ENCODE measurements at regions not wholly inside any gene's neighbourhood (a gene's known extent, or its start where the extent isn't known, plus 50 kb on each side); places are given as distances from the start of the nearest gene placed in this dataset.
A peak's percentile ranks its signal among the peaks of the same experiment; 100 is the strongest.

DNA sequence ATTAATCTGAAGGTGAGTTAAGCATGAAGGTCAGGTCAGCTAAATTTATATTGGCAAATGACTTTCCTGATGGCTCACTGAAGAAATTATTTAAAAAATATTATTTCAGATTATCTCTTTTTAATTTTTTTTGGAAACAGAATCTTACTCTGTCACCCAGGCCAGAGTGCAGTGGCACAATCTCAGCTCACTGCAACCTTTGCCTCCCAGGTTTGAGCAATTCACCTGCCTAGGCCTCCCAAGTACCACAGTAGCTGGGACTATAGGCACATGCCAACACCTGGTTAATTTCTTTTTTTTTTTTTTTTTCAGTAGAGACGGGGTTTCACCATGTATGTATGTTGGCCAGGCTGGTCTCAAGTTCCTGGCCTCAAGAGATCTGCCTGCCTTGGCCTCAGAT, 976.7 kb downstream of the TTLL7 start:
- FAIRE-seq, result no peak
- no peak for DNase-seq (ENCODE audit: insufficient read length, low spot score)

DNA sequence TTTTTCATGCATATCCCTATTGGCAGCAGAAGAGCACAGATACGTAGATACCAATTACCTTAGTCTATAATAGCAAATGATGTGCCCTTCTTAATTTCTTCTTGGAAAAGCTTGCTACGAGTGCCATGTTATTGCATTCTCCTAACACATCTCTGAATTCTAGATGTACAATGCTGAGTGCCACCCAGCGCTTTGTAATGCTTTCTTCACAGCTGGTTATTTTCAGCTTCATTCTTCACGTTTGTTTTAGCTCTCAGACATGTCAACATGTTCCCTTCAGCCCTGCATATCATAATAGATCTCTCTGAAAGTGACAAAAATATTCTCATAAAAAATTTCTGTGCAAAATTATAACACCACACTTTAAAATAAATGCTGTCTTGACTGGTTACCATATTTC, 981.2 kb downstream of the TTLL7 start:
- FAIRE-seq (no peak), DNase-seq (ENCODE audit: insufficient read length, low spot score) (no peak)

DNA sequence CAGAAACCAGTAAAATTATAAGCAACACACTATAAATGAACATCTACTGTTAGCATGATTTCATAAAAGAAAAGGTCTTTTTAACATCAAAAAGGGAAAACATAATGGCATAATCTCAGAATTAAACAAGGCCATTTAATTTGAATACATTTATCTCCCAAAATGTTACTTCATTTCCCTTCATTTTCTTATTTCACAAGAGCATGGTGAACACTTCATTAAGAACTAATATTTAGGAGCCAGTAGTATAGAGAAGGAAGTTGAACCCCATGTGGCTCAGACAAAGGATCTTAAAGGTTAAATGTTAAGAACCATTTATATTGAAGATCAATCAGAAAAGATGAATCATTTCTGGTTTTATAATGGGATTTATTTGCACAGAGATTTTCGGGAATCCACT, 981.7 kb downstream of the TTLL7 start:
- FAIRE-seq, result no peak
- no peak for DNase-seq (ENCODE audit: insufficient read length, low spot score)

DNA sequence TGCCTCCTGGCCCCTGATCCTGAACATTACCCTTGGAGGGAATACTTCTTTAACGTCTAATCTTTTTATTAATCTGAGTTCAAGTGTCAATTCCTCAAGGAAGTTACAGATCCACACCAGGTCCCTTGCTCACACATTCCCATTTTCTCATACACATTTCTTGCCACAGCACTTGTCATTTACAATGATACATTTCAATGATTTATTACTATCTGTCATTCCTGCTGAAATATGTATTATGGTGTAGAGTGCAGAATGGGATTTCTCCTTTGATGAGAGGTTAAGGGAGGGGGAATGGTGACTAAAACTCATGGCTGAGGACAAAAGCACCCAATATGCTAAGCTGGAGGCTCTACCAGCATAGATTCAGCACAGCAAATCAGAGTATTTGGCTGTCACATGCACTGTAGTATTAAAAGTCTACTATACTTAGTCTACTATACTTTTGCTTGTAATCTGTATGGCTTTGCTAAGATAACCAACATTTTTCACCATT, 982.5 kb downstream of the TTLL7 start:
- no peak for FAIRE-seq
- no peak for DNase-seq (ENCODE audit: insufficient read length, low spot score)

DNA sequence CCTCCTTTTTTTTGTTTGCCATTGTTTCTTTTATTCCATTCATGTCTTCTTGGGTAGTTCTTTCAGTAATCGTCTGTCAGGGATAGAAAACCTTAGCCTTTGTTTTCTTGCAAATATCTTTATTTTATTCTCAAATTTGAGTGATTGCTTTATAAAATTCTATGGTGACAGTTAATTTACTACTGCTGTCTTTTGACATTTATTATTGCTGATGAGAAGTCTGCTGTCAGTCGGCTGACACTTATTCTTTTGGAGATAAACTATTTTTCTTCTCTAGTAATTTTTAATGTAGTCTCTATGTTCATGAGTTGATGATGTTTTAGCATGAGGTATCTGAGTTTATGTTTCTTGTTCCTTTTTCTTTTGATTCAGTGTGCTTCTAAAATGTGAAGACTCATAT, 983.8 kb downstream of the TTLL7 start:
- DNase-seq (ENCODE audit: insufficient read length, low spot score) (no peak), FAIRE-seq (no peak)

DNA sequence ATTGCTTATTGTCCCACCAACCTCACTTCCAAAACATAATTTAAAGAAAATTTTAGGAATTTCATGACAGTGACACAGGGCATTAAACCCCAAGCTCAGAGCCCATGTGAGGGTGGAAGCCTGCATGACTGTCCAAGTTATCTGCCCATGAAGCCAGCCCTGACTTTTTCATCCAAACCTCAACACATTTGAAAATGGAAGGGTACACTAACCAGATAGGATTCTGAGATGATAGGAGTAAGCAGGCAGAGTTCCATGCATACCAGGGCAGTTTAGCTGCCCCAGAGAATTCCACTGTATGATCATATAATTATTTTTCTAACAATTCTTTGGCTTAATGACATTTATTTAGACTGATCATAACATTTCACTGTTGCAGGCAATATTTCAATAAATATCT, 986.0 kb downstream of the TTLL7 start:
- no peak for FAIRE-seq
- DNase-seq (ENCODE audit: insufficient read length, low spot score), result no peak

DNA sequence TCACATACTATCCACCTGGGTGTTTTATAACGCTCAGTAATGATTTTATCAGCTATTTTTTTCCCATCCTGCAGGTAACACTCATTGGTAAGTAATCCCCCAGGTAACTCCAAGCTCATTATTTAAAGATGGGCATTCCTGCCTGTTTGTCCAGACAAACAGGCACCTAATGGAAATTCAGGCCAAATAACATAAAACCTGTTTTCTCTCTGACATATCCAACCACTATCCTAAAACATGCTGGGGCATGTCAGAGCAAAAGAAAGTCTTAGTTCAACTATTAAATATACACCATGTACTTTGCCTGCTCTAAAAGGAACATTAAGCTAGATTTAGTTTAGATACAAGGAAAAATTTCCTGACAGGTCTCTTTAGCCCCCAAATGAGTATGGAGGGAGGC, 987.7 kb downstream of the TTLL7 start:
- DNase-seq (ENCODE audit: insufficient read length, low spot score), result no peak
- no peak for FAIRE-seq

DNA sequence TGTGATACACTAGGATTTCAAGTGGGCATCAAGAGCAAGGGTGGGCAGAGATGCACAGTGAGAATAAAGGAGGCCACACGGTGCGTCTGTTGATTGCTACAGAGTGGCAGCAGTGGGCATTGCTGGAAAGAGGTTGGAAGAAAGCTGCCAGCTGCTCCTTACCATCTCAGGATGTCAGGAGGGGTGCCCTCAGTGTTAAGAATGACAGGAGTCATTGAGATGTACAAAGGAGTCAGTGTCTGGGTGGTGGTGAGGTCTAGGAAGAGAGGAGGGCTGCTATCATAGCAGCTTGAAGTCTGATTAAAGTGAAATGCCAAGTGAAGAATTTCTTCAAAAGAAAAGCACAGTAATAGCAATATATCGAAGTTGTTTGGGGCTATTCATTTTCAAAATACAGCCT, 992.7 kb downstream of the TTLL7 start:
- no peak for DNase-seq (ENCODE audit: insufficient read length, low spot score)
- FAIRE-seq, result no peak

DNA sequence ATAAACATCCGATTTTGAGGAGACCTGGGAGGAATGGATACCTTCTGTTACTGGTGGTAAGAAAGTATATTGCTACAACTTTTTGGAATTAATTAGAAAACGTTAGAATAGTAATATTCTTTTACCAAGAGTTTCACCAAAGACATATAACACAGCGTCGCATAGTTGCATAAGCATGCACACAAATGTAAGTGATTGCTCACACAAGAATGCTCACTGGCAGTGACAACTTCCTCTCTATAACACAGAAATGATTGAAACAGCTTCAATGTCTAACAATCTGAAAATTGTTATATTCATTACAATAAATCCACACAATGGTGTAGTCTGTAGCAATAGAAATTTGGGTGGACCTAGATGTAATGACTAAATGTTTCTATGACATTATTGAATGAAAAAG, 998.6 kb downstream of the TTLL7 start:
- no peak for FAIRE-seq
- no peak for DNase-seq (ENCODE audit: insufficient read length, low spot score)

DNA sequence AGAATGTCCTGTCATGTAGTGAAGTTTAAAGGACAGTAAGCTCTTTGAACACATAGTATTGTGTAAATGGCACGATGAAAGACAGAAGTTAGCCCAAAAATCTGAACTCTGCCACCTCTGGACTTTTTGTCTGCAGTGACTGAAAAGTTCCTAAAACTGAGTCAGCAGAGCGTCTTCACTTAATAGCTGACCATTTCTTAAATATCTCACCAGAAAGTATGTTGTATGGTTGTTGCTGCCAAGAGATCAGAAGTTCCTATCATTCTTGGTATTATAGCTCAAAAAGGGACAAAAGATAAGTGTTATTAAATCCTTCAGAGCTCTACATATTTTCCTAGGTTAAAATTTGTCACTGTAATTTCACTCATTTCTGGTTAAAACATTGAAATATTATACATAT, 1003.0 kb downstream of the TTLL7 start:
- DNase-seq (ENCODE audit: insufficient read length, low spot score) (no peak), FAIRE-seq (no peak)

DNA sequence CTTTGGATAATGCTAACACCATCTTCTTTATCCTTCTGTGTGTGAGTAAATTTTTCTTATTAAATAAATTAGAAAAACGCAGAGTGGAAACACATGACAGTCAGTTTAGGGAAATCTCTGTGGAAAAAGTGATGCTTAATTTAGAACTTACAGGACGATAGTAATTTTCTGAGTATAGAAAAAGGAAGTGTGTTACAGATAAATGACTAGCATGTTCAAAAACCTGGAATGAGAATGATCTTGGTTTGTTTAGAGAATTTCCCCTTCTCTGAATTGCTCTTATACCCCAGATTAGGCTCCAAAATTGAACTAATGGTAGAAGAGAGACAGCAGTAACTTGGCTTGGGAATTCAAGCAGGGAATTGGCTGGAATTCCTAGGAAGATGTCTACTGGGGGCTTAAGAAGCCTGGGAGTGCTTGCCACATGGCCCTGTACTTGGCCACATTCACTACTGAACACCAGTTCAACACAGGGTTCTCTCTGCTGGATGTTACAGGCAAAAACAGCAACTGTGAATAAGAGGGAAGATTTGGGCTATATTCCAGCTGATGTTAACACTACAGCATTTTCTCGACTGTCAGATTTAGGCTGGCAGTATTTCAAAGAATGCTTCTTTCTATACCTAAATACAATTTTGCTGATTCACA, 1004.2 kb downstream of the TTLL7 start:
- FAIRE-seq (no peak), DNase-seq (ENCODE audit: insufficient read length, low spot score) (no peak)

DNA sequence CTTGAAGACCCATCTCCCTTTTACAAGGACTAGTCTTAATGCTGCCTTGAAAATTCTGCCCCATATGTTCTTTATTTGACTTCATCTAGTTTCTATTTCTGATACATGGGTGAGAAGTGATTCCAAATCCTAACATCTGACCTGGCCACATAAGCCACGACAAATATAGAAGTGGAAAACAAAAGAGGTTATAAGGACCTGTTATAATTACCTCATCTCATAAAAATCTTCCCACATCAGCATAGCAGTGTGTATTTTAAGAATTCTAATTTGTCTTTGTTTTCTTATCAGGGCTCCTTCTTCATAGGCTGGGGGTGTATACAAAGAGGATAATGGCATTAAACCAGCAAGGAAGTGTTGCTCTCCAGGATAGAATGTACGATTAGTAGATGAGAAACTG, 1007.4 kb downstream of the TTLL7 start:
- no peak for FAIRE-seq
- no peak for DNase-seq (ENCODE audit: insufficient read length, low spot score)

DNA sequence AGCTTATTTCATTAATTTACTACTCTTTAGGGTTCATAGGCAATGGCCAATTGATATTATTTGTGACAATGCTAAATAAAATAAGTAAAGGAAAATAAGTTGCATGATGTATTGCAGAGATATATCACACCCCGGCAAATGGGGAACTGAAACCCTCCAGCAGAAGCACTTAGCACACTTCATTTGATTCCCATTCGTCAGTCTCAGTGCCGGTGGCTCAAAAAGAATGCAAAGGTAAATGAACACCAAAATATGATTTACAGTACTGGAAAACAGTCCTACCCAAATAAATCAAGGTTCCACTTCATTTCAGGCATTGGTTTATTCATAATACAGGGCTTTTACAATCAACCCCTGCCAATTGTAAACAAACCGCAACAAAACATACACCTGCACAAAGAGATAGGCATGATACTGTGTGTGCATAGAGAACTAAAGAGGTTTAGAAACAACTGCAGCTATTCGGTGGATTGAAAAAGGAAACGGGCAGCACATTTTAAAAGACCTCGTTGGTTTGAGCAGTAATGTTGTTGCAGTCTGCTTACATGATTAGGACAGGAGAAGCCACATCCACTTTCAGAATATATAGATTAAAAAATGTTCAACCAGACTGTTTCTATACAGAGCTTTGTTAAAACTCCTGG, 1019.2 kb downstream of the TTLL7 start:
- DNase-seq (ENCODE audit: insufficient read length, low spot score), result peak; percentile 4
- no peak for FAIRE-seq

DNA sequence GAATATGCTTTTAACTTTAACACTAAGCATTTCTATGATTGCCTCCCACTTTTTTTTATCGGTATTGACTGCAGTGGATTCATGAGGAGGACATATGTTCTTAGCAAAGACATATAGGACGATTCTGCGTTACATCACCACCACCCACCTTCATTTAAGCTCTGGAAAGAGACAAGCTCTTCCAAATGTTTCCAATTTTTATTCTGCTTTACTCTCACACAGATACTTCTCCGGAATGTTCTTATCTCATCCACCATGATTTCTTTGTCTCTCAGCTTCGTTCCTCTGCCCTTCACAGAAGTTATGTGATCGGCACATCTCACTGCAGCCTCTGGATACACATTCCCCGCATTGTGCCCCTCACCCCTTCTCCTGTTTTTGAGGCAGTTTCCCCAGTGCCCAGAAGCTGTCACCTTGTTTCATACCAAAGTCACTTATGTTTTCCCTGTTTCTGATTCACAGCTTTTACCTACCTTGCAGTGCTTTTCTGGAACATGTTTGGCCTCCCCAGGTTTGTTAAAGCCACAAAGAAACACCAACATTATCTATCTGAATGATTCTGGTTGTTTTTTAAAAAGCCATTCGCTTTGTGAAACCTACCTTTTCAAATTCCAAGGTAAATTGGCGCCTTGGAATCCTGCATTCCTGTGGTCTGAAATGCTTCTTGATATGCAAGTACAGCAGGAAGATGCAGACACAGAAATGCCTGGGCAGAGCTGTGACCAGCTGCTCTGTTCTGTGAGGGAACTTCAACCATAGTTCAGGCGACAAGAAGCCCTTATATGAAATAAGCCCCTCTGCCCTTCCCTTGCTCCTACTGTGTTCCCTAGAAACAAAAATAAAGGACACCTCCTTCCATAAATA, 1020.2 kb downstream of the TTLL7 start:
- DNase-seq (ENCODE audit: insufficient read length, low spot score), result no peak
- FAIRE-seq, result no peak

DNA sequence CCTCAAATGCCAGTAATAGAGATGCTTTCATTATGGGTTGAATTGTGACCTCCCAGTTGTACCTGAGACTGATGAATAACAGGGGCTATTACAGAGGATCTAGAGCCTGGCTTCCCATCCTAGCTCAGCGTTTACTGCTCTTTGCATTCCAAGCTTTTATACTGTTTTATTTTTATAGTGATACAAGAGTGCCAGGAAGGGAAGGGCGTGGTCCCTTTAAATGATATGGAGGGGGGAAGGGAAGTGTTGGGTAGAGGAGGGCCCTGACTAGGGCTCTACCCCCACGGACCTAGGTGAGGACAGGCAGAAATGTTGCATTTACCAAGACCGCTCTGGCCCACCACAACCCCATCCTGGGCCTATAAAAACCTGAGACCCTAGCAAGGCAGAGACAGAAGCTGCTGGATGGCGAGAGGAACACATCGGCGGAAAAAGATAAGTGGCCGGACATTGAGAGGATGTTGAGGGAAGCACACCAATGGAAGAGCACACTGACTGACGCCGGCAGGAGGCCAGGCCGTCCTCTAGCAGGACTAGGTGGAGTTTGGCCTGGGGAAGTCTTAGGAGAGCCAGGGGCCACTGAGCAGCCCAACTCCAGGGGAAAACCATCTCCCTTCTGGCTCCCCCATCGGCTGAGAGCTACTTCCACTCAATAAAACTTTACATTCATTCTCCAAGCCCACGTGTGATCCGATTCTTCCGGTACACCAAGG, 1025.9 kb downstream of the TTLL7 start:
- DNase-seq (ENCODE audit: insufficient read length, low spot score) (no peak), FAIRE-seq (no peak)

DNA sequence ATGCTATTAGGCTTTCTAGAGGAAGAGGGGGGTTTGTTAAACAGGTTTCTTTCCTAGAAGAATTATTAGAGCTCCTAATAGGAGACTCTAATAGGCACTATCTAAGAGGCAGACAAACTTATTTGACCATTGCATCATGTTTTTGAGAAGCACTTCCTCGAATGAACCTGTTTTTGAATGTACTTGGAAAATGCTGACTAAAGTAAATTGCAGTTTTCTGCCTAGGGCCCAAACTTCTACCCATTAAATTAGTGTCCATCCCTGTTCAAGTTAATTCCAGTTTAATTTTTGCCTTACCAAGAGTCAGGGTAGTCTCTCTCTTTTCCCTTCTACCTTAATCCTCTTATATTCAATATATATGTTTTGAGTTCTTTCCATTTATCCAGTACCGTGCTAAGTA, 1029.6 kb downstream of the TTLL7 start:
- no peak for FAIRE-seq
- DNase-seq (ENCODE audit: insufficient read length, low spot score), result no peak

DNA sequence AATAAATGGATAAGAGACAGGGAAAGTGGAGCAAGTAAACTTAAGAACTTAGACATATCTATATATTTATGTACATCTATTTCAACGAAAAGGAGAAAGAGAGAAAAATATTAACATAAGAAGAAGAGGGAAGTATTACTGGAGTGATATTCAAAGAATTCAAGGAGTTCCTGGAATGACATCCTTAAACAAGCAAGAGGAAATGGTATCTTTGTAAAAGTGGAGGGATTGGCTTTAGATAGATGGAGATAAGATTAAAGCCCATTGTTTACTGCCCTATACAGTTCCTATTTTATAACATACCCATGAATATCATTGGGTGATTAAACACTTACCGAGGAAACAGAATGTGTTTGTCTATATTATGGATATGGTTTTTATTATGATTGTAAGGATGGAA, 1036.3 kb downstream of the TTLL7 start:
- no peak for FAIRE-seq
- DNase-seq (ENCODE audit: insufficient read length, low spot score), result no peak

DNA sequence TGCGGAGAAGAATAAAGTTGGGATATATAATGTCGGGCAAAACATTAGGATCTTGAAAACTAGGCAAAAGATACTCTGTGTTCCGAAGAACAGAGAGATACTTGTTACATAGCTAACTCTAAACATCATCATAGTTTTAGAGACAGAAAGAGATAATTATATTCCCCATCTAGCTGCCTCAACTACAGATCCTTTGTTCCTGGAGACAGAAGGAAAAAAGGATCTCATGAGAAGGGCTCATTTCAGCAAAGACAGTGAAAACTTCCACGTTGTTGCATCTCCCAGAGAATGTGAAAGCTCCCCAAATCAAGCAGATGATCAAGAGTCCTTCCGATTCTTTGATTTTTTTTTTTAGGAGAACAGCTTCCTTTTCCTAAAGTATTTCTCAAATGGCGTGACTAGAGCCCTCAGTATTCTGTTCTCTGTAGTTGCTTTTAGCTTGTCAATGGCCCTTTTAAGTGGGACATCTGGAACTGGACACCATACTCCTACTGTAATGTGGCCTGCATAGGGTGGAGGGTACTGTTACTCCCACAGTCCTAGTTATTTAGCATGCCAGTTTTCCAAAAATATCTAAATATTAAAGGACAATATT, 1048.2 kb downstream of the TTLL7 start:
- DNase-seq (ENCODE audit: insufficient read length, low spot score), result no peak

DNA sequence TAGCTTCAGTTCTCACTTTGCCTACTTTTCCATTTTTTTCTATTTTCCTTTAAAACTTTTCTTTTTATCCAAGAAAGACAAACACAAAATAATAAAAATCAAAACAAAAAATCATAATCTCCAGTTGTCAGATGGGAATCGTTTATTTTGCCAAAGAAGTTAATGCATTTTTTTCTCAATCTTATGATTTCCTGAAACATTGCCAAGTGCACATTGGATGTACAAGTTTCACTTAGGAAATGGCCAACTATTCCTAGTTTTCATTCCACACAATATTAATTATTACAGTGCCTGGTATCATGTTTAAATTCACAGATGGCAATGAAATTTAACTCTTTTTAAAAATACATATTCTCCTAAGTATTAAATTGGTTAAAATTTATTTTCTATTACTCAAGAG, 1050.5 kb downstream of the TTLL7 start:
- no peak for FAIRE-seq
- DNase-seq (ENCODE audit: insufficient read length, low spot score), result no peak

More for the DNA sequence above, 1048.2 kb downstream of the TTLL7 start:
- no peak for FAIRE-seq

DNA sequence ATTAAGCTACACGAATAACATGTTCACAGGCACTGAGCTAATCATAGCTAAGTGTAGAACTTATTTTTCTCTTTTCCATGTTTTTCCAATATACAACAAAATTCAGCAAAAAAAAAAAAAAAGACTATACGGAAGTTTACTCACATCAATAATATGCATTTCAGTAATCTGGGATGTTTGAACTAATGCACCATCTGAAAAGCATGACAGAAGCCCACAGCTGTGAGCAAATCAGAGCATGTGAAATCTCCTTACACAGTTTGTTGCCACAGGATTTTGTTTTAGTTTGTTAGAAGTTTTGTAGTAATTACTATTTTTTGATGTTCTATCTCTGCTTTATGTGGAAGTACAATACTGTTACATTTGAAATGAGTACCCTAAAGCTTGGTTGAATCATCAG, 1051.7 kb downstream of the TTLL7 start:
- no peak for DNase-seq (ENCODE audit: insufficient read length, low spot score)
- no peak for FAIRE-seq

DNA sequence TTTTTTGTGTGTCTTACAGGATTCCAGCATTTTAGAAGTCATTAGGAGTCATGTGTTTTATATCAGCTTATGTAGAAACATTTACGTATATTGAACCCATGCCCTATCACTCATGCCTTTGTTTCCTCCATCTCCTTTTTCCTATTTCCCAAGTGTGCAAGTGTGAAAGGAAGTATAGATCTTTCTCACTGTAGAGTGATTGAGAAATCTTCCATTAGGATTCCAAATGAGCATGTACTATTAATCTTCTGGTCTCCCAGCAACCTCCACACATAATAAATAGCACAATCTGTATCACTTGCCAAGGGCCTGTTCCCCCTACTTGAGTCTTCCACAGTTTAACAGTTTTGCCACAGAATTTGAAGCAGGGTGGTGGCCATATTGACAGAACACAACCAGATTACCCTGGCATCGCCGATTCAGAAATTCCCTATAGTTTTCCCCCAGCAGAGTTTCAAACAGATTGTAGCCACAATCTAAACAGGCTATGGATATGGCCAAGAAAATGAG, 1052.8 kb downstream of the TTLL7 start:
- DNase-seq (ENCODE audit: insufficient read length, low spot score), result no peak
- no peak for FAIRE-seq

Data from GM19239 (cell line).